WTC11 (cell line): ENCODE measurements at regions not wholly inside any gene's neighbourhood (a gene's known extent, or its start where the extent isn't known, plus 50 kb on each side); places are given as distances from the start of the nearest gene placed in this dataset.

ENCODE experiments used
- ATAC-seq: fragments of 200-7000 bp; cut with Tn5 transposase; 2 replicates; pipeline ENCODE4 v1.10.0; 2021; ENCODE audit warnings: mild to moderate bottlenecking, moderate library complexity
- CTCF ChIA-PET: fragments of 300-600 bp; sonication (Branson Sonifier 250); formaldehyde crosslinking; loops from one replicate; lab custom pipeline; 2021; ENCODE audit warnings: antibody characterized with exemption; lab: Charles Lee
- POLR2A ChIA-PET: fragments of 350-600 bp; sonication (Branson Sonifier 250); formaldehyde crosslinking; loops from one replicate; lab custom pipeline; 2021; ENCODE audit warnings: antibody characterized with exemption; lab: Charles Lee
- DNase-seq: peaks from one replicate; pipeline ENCODE4 v3.0.0; 2021; ENCODE audit warnings: low spot score
- H3K27ac Mint-ChIP-seq: 2 replicates; pipeline ENCODE4 v1.8.0; 2021; ENCODE audit warnings: mixed read lengths
- H3K27me3 Mint-ChIP-seq: 2 replicates; pipeline ENCODE4 v1.8.0; 2021; ENCODE audit warnings: low read depth, mild to moderate bottlenecking, moderate library complexity, mixed read lengths
- H3K36me3 Mint-ChIP-seq: 2 replicates; pipeline ENCODE4 v1.8.0; 2021; ENCODE audit warnings: mixed read lengths
- H3K4me1 Mint-ChIP-seq: 2 replicates; pipeline ENCODE4 v1.8.0; 2022; ENCODE audit warnings: mixed read lengths
- H3K4me3 Mint-ChIP-seq: 2 replicates; pipeline ENCODE4 v1.8.0; 2021; ENCODE audit warnings: mild to moderate bottlenecking, moderate library complexity, mixed read lengths
- H3K9me3 Mint-ChIP-seq: 2 replicates; pipeline ENCODE4 v1.8.0; 2021; ENCODE audit warnings: mixed read lengths
- CBFB ChIP-seq: sonication (generic); formaldehyde crosslinking; IDR thresholded peaks from 2 replicates; pipeline ENCODE4 v1.8.1; 2022; ENCODE audit warnings: mild to moderate bottlenecking, low read depth, missing genetic modification reagents
- ESRRA ChIP-seq: sonication (generic); formaldehyde crosslinking; IDR thresholded peaks from 2 replicates; pipeline ENCODE4 v1.8.1; 2022; ENCODE audit warnings: mild to moderate bottlenecking, missing genetic modification reagents, borderline replicate concordance
- ETV6 ChIP-seq: sonication (generic); formaldehyde crosslinking; IDR thresholded peaks from 2 replicates; pipeline ENCODE4 v1.8.1; 2022; ENCODE audit warnings: mild to moderate bottlenecking, missing genetic modification reagents
- GABPB1 ChIP-seq: sonication (generic); formaldehyde crosslinking; IDR thresholded peaks from 2 replicates; pipeline ENCODE4 v1.8.1; 2023; ENCODE audit warnings: mild to moderate bottlenecking, missing genetic modification reagents
- HMGA2 ChIP-seq: fragments of 250-450 bp; sonication (Bioruptor Pico); IDR thresholded peaks from 2 replicates; pipeline ENCODE4 v1.4.0; 2021; ENCODE audit warnings: mild to moderate bottlenecking, moderate library complexity
- JAZF1 ChIP-seq: fragments of 250-450 bp; sonication (Bioruptor Pico); IDR thresholded peaks from 2 replicates; pipeline ENCODE4 v1.9.0; 2021; ENCODE audit warnings: moderate library complexity, mild to moderate bottlenecking, inconsistent platforms
- KAT7 ChIP-seq: sonication (generic); formaldehyde crosslinking; IDR thresholded peaks from 2 replicates; pipeline ENCODE4 v1.8.1; 2023; ENCODE audit warnings: missing genetic modification reagents, mild to moderate bottlenecking, borderline replicate concordance
- MXD4 ChIP-seq: fragments of 250-450 bp; sonication (Bioruptor Pico); IDR thresholded peaks from 2 replicates; pipeline ENCODE4 v1.8.0; 2021; ENCODE audit warnings: mild to moderate bottlenecking, moderate library complexity, borderline replicate concordance
- NFATC4 ChIP-seq: fragments of 250-450 bp; sonication (Bioruptor Pico); IDR thresholded peaks from 2 replicates; pipeline ENCODE4 v1.9.0; 2021; ENCODE audit warnings: mild to moderate bottlenecking
- NR3C1 ChIP-seq: sonication (generic); formaldehyde crosslinking; conservative IDR thresholded peaks from 2 replicates; pipeline ENCODE4 v1.8.1; 2023; ENCODE audit warnings: low read depth, mild to moderate bottlenecking, missing genetic modification reagents
- SMAD3 ChIP-seq: sonication (generic); formaldehyde crosslinking; IDR thresholded peaks from 2 replicates; pipeline ENCODE4 v1.8.0; 2022; ENCODE audit warnings: missing genetic modification reagents, mild to moderate bottlenecking, borderline replicate concordance
- SOX15 ChIP-seq: fragments of 250-450 bp; sonication (Bioruptor Pico); IDR thresholded peaks from 2 replicates; pipeline ENCODE4 v1.9.0; 2021; ENCODE audit warnings: mild to moderate bottlenecking
- TEAD1 ChIP-seq: sonication (generic); formaldehyde crosslinking; IDR thresholded peaks from 2 replicates; pipeline ENCODE4 v1.8.0; 2022; ENCODE audit warnings: mild to moderate bottlenecking, missing genetic modification reagents
- ZNF121 ChIP-seq: sonication (generic); formaldehyde crosslinking; IDR thresholded peaks from 2 replicates; pipeline ENCODE4 v1.8.0; 2023; ENCODE audit warnings: missing genetic modification reagents
- ZNF138 ChIP-seq: sonication (generic); formaldehyde crosslinking; conservative IDR thresholded peaks from 2 replicates; pipeline ENCODE4 v1.8.1; 2022; ENCODE audit warnings: mild to moderate bottlenecking, moderate library complexity, missing genetic modification reagents
- ZNF396 ChIP-seq: fragments of 250-450 bp; sonication (Bioruptor Pico); IDR thresholded peaks from 2 replicates; pipeline ENCODE4 v1.8.0; 2021; ENCODE audit warnings: mild to moderate bottlenecking, moderate library complexity, borderline replicate concordance
- TF ChIP-seq, protein P1 (sequence below): sonication (generic); formaldehyde crosslinking; IDR thresholded peaks from 2 replicates; pipeline ENCODE4 v1.8.0; 2022; ENCODE audit warnings: mild to moderate bottlenecking, missing genetic modification reagents
- TF ChIP-seq, protein P2 (sequence below): fragments of 250-450 bp; sonication (Bioruptor Pico); IDR thresholded peaks from 2 replicates; pipeline ENCODE4 v1.9.0; 2021; ENCODE audit warnings: mild to moderate bottlenecking, borderline replicate concordance
- TF ChIP-seq, protein P3 (sequence below): sonication (generic); formaldehyde crosslinking; IDR thresholded peaks from 2 replicates; pipeline ENCODE4 v1.8.1; 2023; ENCODE audit warnings: mild to moderate bottlenecking, moderate library complexity, missing genetic modification reagents
- TF ChIP-seq, protein P4 (sequence below): sonication (generic); formaldehyde crosslinking; IDR thresholded peaks from 2 replicates; pipeline ENCODE4 v1.8.1; 2023; ENCODE audit warnings: mild to moderate bottlenecking, missing genetic modification reagents, moderate library complexity
- TF ChIP-seq, protein P5 (sequence below): fragments of 250-450 bp; sonication (Bioruptor Pico); IDR thresholded peaks from 2 replicates; pipeline ENCODE4 v1.8.0; 2021; ENCODE audit warnings: mild to moderate bottlenecking
- TF ChIP-seq, protein P6 (sequence below): sonication (generic); formaldehyde crosslinking; IDR thresholded peaks from 2 replicates; pipeline ENCODE4 v1.8.1; 2022; ENCODE audit warnings: mild to moderate bottlenecking, moderate library complexity, missing genetic modification reagents
- TF ChIP-seq, protein P7 (sequence below): sonication (generic); formaldehyde crosslinking; IDR thresholded peaks from 2 replicates; pipeline ENCODE4 v1.8.0; 2023; ENCODE audit warnings: missing genetic modification reagents

DNA sequence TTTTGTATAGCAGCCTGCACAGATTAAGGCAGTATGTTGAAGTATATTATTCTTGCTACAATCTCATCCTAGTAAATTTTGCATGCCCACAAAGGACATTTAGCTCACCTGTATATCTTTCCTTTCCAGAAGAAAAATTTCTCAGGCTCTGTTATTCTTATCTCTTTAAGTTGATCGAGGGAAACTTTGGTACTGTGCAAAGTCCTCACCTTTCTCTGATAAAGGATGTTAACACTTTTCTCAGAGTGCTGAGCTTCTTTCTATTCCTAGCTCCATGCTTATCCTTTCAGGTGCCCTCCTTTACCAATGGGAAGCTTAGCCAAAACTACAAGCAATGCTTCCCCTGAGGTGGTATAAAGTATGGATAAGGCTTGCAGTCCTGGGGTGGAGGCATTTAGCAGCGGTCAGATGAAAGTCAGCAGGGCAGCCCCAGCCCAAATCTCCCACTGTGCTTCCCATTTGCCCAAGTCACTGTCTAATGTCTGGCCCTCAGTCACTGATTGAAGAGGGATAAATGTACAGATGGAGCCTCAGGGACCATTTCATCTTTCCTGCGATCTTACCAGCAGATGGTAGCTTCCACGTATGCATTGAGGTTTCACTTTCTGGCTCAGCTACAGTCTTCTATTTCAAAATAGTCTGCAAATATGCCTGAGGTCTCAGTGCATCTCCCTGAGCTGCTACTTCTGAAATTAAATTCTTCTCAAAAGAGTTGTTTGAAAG, 127.8 kb upstream of the P2RY1 start:
- no peak for TF ChIP-seq JAZF1 (CRISPR knock-in tag)
- no peak for TF ChIP-seq TEAD1 (CRISPR knock-in tag)
- no peak for TF ChIP-seq NR3C1 (CRISPR knock-in tag)
- no peak for TF ChIP-seq SMAD3 (CRISPR knock-in tag)
- TF ChIP-seq ZNF396 (CRISPR knock-in tag) = no peak
- TF ChIP-seq MXD4 (CRISPR knock-in tag) = no peak
- TF ChIP-seq, protein P1, sequence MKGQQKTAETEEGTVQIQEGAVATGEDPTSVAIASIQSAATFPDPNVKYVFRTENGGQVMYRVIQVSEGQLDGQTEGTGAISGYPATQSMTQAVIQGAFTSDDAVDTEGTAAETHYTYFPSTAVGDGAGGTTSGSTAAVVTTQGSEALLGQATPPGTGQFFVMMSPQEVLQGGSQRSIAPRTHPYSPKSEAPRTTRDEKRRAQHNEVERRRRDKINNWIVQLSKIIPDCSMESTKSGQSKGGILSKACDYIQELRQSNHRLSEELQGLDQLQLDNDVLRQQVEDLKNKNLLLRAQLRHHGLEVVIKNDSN (CRISPR knock-in tag) = no peak
- no peak for TF ChIP-seq NFATC4 (CRISPR knock-in tag)
- TF ChIP-seq, all 79 proteins: peak for 0
- ChIA-PET CTCF (no interaction called here), POLR2A (no interaction called here)
- DNase-seq (no peak), ATAC-seq (no peak)
- Mint-ChIP-seq H3K4me1 (peaks cover 29% of the 10 kb centered on the region), H3K27me3 (peaks cover 3% of the 10 kb centered on the region), H3K27ac (no peak overlapping the region), H3K36me3 (peaks cover 4% of the 10 kb centered on the region; the same call in 1 of the 2 replicates), H3K9me3 (peaks cover 9% of the 10 kb centered on the region), H3K4me3 (no peak overlapping the region)

DNA sequence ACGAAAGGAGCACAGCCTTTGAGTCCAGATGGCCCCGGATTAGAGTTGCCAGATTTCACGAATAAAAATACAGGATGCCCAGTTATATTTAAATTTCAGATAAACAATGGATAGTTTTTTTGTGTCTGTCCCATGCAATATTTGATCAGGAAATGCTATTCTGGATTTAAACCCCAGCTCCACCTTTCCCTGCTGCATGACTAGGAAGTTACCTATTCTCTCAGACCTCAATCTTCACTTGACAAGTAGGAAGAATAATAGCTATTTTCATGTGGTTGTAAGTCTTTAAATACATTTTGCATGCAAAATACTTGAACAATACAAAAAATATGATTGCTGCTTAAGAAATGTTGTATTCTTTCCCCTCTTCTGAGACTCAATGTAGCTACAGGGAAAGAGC, 125.3 kb upstream of the P2RY1 start:
- no peak for ATAC-seq
- no peak for DNase-seq
- POLR2A ChIA-PET = no interaction called here
- H3K4me3 Mint-ChIP-seq = no peak overlapping the region
- TF ChIP-seq ZNF138 (no peak), CBFB (CRISPR knock-in tag) (no peak), ESRRA (no peak)
- TF ChIP-seq, protein P2, sequence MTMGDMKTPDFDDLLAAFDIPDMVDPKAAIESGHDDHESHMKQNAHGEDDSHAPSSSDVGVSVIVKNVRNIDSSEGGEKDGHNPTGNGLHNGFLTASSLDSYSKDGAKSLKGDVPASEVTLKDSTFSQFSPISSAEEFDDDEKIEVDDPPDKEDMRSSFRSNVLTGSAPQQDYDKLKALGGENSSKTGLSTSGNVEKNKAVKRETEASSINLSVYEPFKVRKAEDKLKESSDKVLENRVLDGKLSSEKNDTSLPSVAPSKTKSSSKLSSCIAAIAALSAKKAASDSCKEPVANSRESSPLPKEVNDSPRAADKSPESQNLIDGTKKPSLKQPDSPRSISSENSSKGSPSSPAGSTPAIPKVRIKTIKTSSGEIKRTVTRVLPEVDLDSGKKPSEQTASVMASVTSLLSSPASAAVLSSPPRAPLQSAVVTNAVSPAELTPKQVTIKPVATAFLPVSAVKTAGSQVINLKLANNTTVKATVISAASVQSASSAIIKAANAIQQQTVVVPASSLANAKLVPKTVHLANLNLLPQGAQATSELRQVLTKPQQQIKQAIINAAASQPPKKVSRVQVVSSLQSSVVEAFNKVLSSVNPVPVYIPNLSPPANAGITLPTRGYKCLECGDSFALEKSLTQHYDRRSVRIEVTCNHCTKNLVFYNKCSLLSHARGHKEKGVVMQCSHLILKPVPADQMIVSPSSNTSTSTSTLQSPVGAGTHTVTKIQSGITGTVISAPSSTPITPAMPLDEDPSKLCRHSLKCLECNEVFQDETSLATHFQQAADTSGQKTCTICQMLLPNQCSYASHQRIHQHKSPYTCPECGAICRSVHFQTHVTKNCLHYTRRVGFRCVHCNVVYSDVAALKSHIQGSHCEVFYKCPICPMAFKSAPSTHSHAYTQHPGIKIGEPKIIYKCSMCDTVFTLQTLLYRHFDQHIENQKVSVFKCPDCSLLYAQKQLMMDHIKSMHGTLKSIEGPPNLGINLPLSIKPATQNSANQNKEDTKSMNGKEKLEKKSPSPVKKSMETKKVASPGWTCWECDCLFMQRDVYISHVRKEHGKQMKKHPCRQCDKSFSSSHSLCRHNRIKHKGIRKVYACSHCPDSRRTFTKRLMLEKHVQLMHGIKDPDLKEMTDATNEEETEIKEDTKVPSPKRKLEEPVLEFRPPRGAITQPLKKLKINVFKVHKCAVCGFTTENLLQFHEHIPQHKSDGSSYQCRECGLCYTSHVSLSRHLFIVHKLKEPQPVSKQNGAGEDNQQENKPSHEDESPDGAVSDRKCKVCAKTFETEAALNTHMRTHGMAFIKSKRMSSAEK = no peak
- H3K27me3 Mint-ChIP-seq = peaks cover 3% of the 10 kb centered on the region
- H3K36me3 Mint-ChIP-seq = peaks cover 4% of the 10 kb centered on the region; the same call in 1 of the 2 replicates
- CTCF ChIA-PET = no interaction called here
- peaks cover 42% of the 10 kb centered on the region for H3K4me1 Mint-ChIP-seq
- no peak overlapping the region for H3K27ac Mint-ChIP-seq
- H3K9me3 Mint-ChIP-seq = peaks cover 9% of the 10 kb centered on the region

DNA sequence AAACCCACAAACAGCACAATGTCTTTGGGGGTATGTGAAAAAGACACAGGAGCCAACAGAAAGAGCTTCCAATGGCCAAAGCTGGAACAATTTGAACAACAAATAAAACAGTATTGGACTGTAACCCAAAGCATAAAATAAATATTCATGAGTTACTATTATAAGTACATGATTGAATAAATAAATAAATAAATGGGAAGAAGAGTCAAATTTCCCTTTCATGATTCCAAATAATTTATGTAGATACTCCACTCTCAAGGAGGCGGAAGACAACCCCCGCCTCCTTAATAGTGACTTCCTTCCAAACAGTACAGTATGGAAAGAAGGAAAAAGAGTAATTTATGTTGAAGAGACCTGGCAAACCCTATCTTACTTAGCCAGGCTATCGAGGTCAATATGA, 124.4 kb upstream of the P2RY1 start:
- CTCF ChIA-PET = interaction anchor here (0.5 kb wide), 1 partner anchor 243 kb away, joined by 3 read pairs; no protein-coding TSS in a partner anchor
- TF ChIP-seq, protein P3, sequence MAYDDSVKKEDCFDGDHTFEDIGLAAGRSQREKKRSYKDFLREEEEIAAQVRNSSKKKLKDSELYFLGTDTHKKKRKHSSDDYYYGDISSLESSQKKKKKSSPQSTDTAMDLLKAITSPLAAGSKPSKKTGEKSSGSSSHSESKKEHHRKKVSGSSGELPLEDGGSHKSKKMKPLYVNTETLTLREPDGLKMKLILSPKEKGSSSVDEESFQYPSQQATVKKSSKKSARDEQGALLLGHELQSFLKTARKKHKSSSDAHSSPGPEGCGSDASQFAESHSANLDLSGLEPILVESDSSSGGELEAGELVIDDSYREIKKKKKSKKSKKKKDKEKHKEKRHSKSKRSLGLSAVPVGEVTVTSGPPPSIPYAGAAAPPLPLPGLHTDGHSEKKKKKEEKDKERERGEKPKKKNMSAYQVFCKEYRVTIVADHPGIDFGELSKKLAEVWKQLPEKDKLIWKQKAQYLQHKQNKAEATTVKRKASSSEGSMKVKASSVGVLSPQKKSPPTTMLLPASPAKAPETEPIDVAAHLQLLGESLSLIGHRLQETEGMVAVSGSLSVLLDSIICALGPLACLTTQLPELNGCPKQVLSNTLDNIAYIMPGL (CRISPR knock-in tag) = no peak
- no peak for TF ChIP-seq HMGA2 (CRISPR knock-in tag)
- no peak for TF ChIP-seq GABPB1
- TF ChIP-seq, protein P4, sequence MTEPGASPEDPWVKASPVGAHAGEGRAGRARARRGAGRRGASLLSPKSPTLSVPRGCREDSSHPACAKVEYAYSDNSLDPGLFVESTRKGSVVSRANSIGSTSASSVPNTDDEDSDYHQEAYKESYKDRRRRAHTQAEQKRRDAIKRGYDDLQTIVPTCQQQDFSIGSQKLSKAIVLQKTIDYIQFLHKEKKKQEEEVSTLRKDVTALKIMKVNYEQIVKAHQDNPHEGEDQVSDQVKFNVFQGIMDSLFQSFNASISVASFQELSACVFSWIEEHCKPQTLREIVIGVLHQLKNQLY (CRISPR knock-in tag) = no peak
- no peak for TF ChIP-seq SOX15 (CRISPR knock-in tag)
- TF ChIP-seq, protein P5, sequence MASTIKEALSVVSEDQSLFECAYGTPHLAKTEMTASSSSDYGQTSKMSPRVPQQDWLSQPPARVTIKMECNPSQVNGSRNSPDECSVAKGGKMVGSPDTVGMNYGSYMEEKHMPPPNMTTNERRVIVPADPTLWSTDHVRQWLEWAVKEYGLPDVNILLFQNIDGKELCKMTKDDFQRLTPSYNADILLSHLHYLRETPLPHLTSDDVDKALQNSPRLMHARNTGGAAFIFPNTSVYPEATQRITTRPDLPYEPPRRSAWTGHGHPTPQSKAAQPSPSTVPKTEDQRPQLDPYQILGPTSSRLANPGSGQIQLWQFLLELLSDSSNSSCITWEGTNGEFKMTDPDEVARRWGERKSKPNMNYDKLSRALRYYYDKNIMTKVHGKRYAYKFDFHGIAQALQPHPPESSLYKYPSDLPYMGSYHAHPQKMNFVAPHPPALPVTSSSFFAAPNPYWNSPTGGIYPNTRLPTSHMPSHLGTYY (CRISPR knock-in tag) = no peak
- TF ChIP-seq ETV6 (CRISPR knock-in tag) = no peak
- TF ChIP-seq, protein P6, sequence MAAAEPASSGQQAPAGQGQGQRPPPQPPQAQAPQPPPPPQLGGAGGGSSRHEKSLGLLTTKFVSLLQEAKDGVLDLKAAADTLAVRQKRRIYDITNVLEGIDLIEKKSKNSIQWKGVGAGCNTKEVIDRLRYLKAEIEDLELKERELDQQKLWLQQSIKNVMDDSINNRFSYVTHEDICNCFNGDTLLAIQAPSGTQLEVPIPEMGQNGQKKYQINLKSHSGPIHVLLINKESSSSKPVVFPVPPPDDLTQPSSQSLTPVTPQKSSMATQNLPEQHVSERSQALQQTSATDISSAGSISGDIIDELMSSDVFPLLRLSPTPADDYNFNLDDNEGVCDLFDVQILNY = no peak
- TF ChIP-seq, protein P7, sequence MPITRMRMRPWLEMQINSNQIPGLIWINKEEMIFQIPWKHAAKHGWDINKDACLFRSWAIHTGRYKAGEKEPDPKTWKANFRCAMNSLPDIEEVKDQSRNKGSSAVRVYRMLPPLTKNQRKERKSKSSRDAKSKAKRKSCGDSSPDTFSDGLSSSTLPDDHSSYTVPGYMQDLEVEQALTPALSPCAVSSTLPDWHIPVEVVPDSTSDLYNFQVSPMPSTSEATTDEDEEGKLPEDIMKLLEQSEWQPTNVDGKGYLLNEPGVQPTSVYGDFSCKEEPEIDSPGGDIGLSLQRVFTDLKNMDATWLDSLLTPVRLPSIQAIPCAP (CRISPR knock-in tag) = no peak
- TF ChIP-seq ZNF121 (CRISPR knock-in tag) = no peak
- no peak for TF ChIP-seq KAT7

More for the DNA sequence above, 124.4 kb upstream of the P2RY1 start:
- H3K36me3 Mint-ChIP-seq = peaks cover 4% of the 10 kb centered on the region; the same call in 1 of the 2 replicates
- no peak overlapping the region for H3K27ac Mint-ChIP-seq
- ATAC-seq (no peak), DNase-seq (no peak)
- peaks cover 4% of the 10 kb centered on the region for H3K9me3 Mint-ChIP-seq
- H3K4me3 Mint-ChIP-seq = no peak overlapping the region
- peaks cover 38% of the 10 kb centered on the region for H3K4me1 Mint-ChIP-seq
- peaks cover 3% of the 10 kb centered on the region for H3K27me3 Mint-ChIP-seq
- POLR2A ChIA-PET = no interaction called here
